OCI-LY7 (cell line): ENCODE measurements at regions not wholly inside any gene's neighbourhood (a gene's known extent, or its start where the extent isn't known, plus 50 kb on each side); places are given as distances from the start of the nearest gene placed in this dataset.

ENCODE experiments used
- BruUV-seq: library from RNA; stranded (reverse); fragments of 400-500 nt; replicated peaks from 2 replicates; lab custom pipeline; 2021; lab: Mats Ljungman, UMichigan
- CTCF ChIA-PET: fragments of 300-600 bp; sonication (Branson Sonifier 250); formaldehyde crosslinking; loops from one replicate; lab custom pipeline; 2022; ENCODE audit warnings: antibody characterized with exemption; ENCODE audit not compliant: unreplicated experiment; lab: Charles Lee
- POLR2A ChIA-PET: fragments of 300-600 bp; sonication (Branson Sonifier 250); formaldehyde crosslinking; loops from one replicate; lab custom pipeline; 2022; ENCODE audit warnings: antibody characterized with exemption; lab: Charles Lee
- DNase-seq: peaks from one replicate; pipeline ENCODE4 v3.0.0-alpha.2; 2015; ENCODE audit warnings: low spot score
- H2AFZ ChIP-seq: fragments of 200-600 bp; sonication (generic), shearing (Covaris generic); 2 replicates; pipeline ENCODE4 v1.6.1; 2014; ENCODE audit warnings: mild to moderate bottlenecking, antibody characterized with exemption, low read length, moderate library complexity
- H3K27ac ChIP-seq: fragments of 200-600 bp; sonication (generic); 2 replicates; pipeline ENCODE4 v1.5.1; 2014; ENCODE audit warnings: mixed run types, low read depth, mild to moderate bottlenecking, moderate library complexity, low read length, inconsistent platforms; ENCODE audit not compliant: poor library complexity, severe bottlenecking
- H3K36me3 ChIP-seq: fragments of 200-600 bp; sonication (generic); 2 replicates; pipeline ENCODE4 v1.6.1; 2014; ENCODE audit warnings: mild to moderate bottlenecking, antibody characterized with exemption, low read length, moderate library complexity, mixed read lengths; ENCODE audit not compliant: insufficient read depth
- H3K4me1 ChIP-seq: fragments of 200-600 bp; sonication (generic); 2 replicates; pipeline ENCODE4 v1.5.1; 2014; ENCODE audit warnings: mild to moderate bottlenecking, low read length; ENCODE audit not compliant: insufficient read depth, poor library complexity, severe bottlenecking
- H3K4me2 ChIP-seq: fragments of 200-600 bp; sonication (generic); 2 replicates; pipeline ENCODE4 v1.6.1; 2014; ENCODE audit warnings: mild to moderate bottlenecking, low read length
- H3K4me3 ChIP-seq: fragments of 200-600 bp; sonication (generic); 2 replicates; pipeline ENCODE4 v1.5.1; 2014; ENCODE audit warnings: mild to moderate bottlenecking, low read depth, low read length; ENCODE audit not compliant: poor library complexity, severe bottlenecking
- H3K79me2 ChIP-seq: fragments of 200-600 bp; sonication (generic); 2 replicates; pipeline ENCODE4 v1.6.1; 2016; ENCODE audit warnings: low read depth, mild to moderate bottlenecking, low read length, moderate library complexity, mixed read lengths; ENCODE audit not compliant: insufficient read depth
- H3K9me2 ChIP-seq: fragments of 200-600 bp; sonication (generic); 2 replicates; pipeline ENCODE4 v1.6.1; 2016; ENCODE audit warnings: mild to moderate bottlenecking, low read length, mixed read lengths; ENCODE audit not compliant: insufficient read depth
- H3K9me3 ChIP-seq: fragments of 200-600 bp; sonication (generic); 2 replicates; pipeline ENCODE4 v1.6.1; 2014; ENCODE audit warnings: mild to moderate bottlenecking, mixed run types, low read length, mixed read lengths
- H4K20me1 ChIP-seq: fragments of 200-600 bp; sonication (generic); 2 replicates; pipeline ENCODE4 v1.6.1; 2014; ENCODE audit warnings: mild to moderate bottlenecking, antibody characterized with exemption, low read length, moderate library complexity, mixed read lengths; ENCODE audit not compliant: insufficient read depth
- CTCF ChIP-seq: fragments of 200-600 bp; sonication (generic); conservative IDR thresholded peaks from 2 replicates; pipeline ENCODE4 v1.5.1; 2014; ENCODE audit warnings: mild to moderate bottlenecking, antibody characterized with exemption, low read length, moderate library complexity, mixed read lengths
- EZH2phosphoT487 ChIP-seq: fragments of 200-600 bp; sonication (generic); IDR thresholded peaks from 2 replicates; pipeline ENCODE4 v1.6.1; 2018; ENCODE audit warnings: low read depth, borderline replicate concordance, mild to moderate bottlenecking, mixed run types, antibody characterized with exemption, low read length, moderate library complexity, mixed read lengths
- intact Hi-C: fragments of 100-400 bp; cut with micrococcal nuclease; formaldehyde crosslinking; loops from one replicate; pipeline ENCODE4 v1.10.0; 2022; ENCODE audit not compliant: unreplicated experiment

- ChIA-PET CTCF (interaction anchor here (0.7 kb wide), 1 partner anchor 8 kb away, joined by 3 read pairs; no protein-coding TSS in a partner anchor), POLR2A (no interaction called here)
- H4K20me1 ChIP-seq = no peaks in the 10 kb centered on the region
- TF ChIP-seq EZH2phosphoT487 = no peak
- TF ChIP-seq CTCF = no peak
- H2AFZ ChIP-seq = no peak overlapping the region
- no peak overlapping the region for H3K4me2 ChIP-seq
- H3K4me1 ChIP-seq = no peaks in the 10 kb centered on the region
- no peak for DNase-seq
- H3K27ac ChIP-seq = no peak overlapping the region
- H3K4me3 ChIP-seq = no peak overlapping the region
- intact Hi-C loops = no loop called here
- BruUV-seq = no TSS peak
- H3K9me2 ChIP-seq = no peaks in the 10 kb centered on the region
- H3K9me3 ChIP-seq = no peaks in the 10 kb centered on the region
- no peaks in the 10 kb centered on the region for H3K79me2 ChIP-seq
- H3K36me3 ChIP-seq = no peaks in the 10 kb centered on the region
These were observed 269.6 kb upstream of the KLF4 start for GRCh38 chr9:107759009-107759822.

- Histone ChIP-seq H3K4me3 (no peak overlapping the region), H3K4me2 (no peak overlapping the region), H3K9me3 (no peaks in the 10 kb centered on the region), H3K36me3 (no peaks in the 10 kb centered on the region), H3K27ac (no peak overlapping the region), H3K4me1 (no peaks in the 10 kb centered on the region), H4K20me1 (no peaks in the 10 kb centered on the region), H3K79me2 (no peaks in the 10 kb centered on the region), H3K9me2 (no peaks in the 10 kb centered on the region), H2AFZ (no peak overlapping the region)
- ChIA-PET CTCF (no interaction called here), POLR2A (interaction anchor here (0.7 kb wide), 1 partner anchor 521 kb away, joined by 3 read pairs; no protein-coding TSS in a partner anchor)
- BruUV-seq = no TSS peak
- TF ChIP-seq CTCF (no peak), EZH2phosphoT487 (no peak)
- no peak for DNase-seq
- intact Hi-C loops = no loop called here
These were observed 266.5 kb upstream of the KLF4 start for GRCh38 chr9:107756091-107756490.

GRCh38 chr9:107755246-107755645 is 265.7 kb upstream of the KLF4 start:
- CTCF ChIA-PET = no interaction called here
- Histone ChIP-seq H4K20me1 (no peaks in the 10 kb centered on the region), H2AFZ (no peak overlapping the region), H3K79me2 (no peaks in the 10 kb centered on the region), H3K27ac (no peak overlapping the region), H3K4me3 (no peak overlapping the region), H3K9me2 (no peaks in the 10 kb centered on the region), H3K9me3 (no peaks in the 10 kb centered on the region), H3K4me1 (no peaks in the 10 kb centered on the region), H3K36me3 (no peaks in the 10 kb centered on the region), H3K4me2 (no peak overlapping the region)
- DNase-seq = no peak
- intact Hi-C loops = no loop called here
- no peak for TF ChIP-seq CTCF
- no peak for TF ChIP-seq EZH2phosphoT487
- POLR2A ChIA-PET = no interaction called here
- BruUV-seq = no TSS peak
